ENCODE measurements at regions not wholly inside any gene's neighbourhood (a gene's known extent, or its start where the extent isn't known, plus 50 kb on each side); places are given as distances from the start of the nearest gene placed in this dataset.

DNA sequence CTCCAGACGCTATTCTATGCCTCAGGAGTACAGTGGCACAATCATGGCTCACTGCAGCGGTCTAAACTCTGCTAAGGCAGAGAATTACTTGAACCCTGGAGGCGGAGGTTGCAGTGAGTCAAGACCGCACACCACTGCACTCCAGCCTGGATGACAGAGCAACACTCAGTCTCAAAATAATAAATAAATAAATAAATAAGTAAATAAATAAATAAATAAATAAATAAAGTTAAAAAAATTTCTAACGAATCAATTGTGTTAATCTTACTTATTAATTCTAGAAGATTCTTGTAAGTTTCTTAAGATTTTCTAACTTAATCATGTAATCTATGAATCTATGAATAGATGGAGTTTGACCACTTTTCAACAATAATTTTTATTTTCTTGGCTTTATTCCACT, 621.4 kb upstream of the POT1 start:
- TF ChIP-seq POLR2A (IDR thresholded peaks at IDR 0.05; ENCODE audit: low read depth, low read length) (no peak), TAF1 (IDR thresholded peaks at IDR 0.05; ENCODE audit: borderline replicate concordance, low read depth, low read length) (no peak)
